GM12872 (cell line): ENCODE measurements at regions not wholly inside any gene's neighbourhood (a gene's known extent, or its start where the extent isn't known, plus 50 kb on each side); places are given as distances from the start of the nearest gene placed in this dataset.

Experiments
- TF ChIP-seq, protein P1 (sequence below): IDR thresholded peaks from 3 replicates; pipeline ENCODE4 v1.5.1; 2011; ENCODE audit warnings: low read depth, mild to moderate bottlenecking, low read length, moderate library complexity; ENCODE audit not compliant: insufficient read depth

DNA sequence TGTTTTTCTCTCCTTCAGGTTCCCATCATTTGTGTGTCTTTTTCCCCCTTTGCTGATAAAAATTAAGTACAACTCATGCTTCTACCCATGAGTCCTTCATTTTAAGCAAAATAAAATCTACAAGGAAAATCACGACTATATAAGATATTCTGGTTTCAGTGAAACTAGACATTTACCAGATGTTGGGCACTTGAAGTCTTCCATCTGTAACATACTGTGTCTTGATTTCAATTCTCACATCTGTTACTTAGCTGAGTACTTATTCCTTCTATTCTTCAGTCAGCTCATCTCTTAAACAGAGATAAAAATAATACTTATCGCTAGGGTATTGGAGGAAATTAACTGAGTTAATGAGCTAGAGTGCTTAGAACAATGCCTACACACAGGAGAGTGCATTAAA lies 893.0 kb upstream of the SOX9 start:
- TF ChIP-seq, protein P1, sequence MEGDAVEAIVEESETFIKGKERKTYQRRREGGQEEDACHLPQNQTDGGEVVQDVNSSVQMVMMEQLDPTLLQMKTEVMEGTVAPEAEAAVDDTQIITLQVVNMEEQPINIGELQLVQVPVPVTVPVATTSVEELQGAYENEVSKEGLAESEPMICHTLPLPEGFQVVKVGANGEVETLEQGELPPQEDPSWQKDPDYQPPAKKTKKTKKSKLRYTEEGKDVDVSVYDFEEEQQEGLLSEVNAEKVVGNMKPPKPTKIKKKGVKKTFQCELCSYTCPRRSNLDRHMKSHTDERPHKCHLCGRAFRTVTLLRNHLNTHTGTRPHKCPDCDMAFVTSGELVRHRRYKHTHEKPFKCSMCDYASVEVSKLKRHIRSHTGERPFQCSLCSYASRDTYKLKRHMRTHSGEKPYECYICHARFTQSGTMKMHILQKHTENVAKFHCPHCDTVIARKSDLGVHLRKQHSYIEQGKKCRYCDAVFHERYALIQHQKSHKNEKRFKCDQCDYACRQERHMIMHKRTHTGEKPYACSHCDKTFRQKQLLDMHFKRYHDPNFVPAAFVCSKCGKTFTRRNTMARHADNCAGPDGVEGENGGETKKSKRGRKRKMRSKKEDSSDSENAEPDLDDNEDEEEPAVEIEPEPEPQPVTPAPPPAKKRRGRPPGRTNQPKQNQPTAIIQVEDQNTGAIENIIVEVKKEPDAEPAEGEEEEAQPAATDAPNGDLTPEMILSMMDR: no peak

DNA sequence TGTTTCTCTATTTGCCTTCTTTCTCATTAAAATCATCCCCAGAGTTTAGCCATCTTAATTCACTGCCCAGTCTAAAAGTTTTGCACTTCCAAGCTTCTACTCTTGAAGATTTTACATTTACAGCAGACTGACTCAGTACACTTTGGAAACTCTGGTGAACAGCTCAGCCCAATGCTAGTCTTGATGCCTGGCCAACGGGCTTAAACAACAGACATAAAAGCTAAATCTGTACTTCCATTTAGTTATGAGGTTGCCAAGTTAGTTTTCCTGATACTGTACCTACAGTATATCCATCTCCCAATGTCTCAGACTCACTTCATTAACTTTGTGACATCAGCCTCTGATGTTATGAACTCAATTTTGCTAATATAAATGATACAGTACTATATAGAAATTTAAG lies 891.8 kb upstream of the SOX9 start:
- TF ChIP-seq, protein P1: no peak

DNA sequence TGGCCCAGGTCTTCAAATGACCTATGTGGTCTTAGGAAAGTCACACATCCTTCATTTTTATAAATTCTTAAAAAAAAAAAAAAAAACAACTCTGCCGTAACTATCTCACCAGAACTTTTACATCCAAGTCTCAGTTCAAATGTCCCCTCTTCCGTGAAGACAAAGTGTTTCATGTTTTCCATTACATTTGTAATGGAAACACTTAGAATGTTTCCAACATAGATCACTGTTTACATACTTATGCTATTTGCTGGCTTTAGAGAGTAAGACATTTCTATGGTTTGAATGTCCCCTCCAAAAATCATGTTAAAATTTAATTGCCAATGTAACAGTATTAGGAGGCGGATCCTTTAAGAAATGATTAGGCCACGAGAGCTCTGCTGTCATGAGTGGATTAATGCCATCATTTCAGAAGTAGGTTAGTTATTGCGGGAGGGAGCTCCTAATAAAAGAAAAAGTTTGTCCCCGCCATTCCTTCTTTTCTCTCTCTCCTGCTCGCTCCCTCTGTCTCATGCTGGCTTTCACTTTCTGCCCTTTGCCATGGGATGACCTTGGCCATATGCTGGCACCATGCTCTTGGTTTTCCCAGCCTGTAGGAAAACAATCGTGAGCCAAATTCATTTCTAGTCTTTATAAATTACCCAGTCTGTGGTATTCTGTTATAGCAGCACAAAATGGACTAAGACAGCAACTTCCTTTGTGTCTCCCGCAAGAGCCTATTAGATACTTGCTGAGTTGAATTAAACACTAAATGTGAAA lies 887.8 kb upstream of the SOX9 start:
- TF ChIP-seq, protein P1: no peak

DNA sequence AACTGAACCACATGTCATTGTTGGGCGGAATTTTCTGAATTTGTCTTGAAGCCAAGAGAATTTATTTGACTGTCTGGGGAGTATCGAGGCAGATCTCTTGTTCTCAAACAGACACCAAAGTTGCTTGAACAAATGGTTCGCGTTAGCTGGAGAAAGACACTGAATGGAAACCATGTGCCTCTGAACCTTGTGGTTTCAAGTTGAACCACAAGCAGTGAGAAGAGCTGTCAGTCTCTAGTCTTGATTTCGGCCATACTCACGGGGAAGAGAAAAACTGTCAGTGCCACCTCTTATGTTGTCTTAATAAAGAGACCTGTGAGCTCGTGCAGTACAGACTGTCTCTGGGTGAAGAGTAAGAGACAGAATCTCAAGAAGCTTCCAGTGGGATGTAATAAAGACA lies 886.5 kb upstream of the SOX9 start:
- TF ChIP-seq, protein P1: no peak

DNA sequence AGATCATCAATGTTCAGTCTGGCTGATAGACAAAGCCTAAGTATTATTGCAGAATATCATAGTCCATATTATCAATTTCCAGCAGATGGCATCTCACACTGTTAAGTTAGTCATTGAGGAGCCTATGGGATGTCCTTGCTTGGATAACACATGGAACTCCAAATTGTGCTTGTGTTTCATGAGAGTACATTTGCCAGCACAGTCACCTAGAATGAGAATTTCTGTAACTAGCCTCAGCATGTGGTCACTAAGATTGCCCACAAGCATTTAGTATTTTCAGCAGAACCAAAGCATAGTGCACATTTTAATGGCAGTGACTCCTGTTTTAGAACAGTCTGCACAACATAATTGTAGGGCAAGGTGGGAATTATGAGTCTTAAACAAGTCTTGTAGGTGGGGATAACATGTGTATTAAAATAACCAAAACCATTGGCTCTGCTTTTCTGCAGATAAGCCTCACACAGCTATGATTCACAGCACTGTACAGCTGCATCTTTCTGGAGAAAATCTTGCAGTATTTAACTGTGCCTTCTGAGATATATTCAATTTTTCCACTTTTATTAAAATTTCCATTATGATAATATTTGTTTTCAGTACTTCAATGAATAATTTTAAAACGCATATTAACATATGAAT lies 882.8 kb upstream of the SOX9 start:
- TF ChIP-seq, protein P1: no peak

DNA sequence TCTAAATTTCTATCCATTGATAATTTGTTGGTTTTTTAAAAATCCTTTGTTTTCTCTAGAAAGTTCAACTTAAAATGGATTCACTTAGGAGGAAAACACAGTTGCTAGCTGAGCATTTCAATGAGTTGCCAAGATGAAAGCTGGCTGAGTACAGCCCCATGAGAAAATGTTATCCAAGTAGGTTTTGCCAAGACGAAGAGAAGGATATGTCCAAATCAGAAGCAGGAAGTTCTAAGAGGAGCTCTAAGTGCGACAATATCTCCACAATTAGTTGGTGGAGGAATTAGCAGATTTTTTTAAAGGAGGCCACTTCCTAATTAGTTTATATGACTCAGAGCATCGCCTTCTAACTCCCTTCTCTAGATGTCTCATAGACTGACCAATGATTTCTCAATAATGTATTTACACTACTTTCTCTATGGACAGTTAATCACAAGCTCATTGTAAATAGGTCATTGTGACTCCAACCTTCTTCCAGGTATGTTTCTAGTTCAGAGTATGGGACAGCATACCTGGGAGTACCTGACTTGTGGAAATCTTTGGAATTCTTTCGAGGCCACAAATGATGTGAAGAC lies 873.3 kb upstream of the SOX9 start:
- TF ChIP-seq, protein P1: no peak

DNA sequence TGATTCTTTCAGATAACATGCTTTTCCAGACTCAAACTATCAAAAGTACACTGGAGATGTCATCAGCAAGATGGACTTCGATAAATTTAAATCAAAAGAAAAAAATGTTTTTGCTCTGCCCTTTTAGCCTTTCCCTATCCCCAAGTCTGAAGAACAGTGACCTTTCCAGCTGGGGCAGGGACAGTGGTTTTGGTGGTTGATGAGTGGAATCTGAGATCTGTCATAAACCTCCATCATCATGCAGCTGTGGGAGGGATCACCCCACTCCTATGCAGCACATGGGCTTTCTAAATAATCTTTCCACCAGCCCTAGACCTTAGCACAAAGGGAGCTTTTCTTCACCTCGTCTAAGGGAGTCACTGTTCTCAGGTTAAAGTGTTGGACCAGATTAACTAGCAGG lies 869.5 kb upstream of the SOX9 start:
- TF ChIP-seq, protein P1: no peak
